H9 (cell line): ENCODE measurements at regions not wholly inside any gene's neighbourhood (a gene's known extent, or its start where the extent isn't known, plus 50 kb on each side); places are given as distances from the start of the nearest gene placed in this dataset.

Experiments used
- DNase-seq: peaks from one replicate; pipeline ENCODE4 v3.0.0-alpha.2; 2017
- H2AFZ ChIP-seq: one replicate; pipeline ENCODE4 v1.6.1; 2013; ENCODE audit warnings: mild to moderate bottlenecking, low read length, control low read depth, moderate library complexity
- H2AK5ac ChIP-seq: 2 replicates; pipeline ENCODE4 v1.6.1; 2013; ENCODE audit warnings: low read length, control low read depth, mixed read lengths; ENCODE audit not compliant: insufficient read length
- H2BK120ac ChIP-seq: one replicate; pipeline ENCODE4 v1.6.1; 2013; ENCODE audit warnings: low read depth, mild to moderate bottlenecking, low read length, control low read depth, inconsistent platforms; ENCODE audit not compliant: poor library complexity, severe bottlenecking
- H2BK12ac ChIP-seq: 2 replicates; pipeline ENCODE4 v1.6.1; 2013; ENCODE audit warnings: low read length, control low read depth, mixed read lengths, low read depth; ENCODE audit not compliant: insufficient read length
- H2BK15ac ChIP-seq: 2 replicates; pipeline ENCODE4 v1.6.1; 2013; ENCODE audit warnings: low read depth, low read length, control low read depth
- H2BK20ac ChIP-seq: one replicate; pipeline ENCODE4 v1.6.1; 2013; ENCODE audit warnings: low read depth, mild to moderate bottlenecking, low read length, control low read depth, inconsistent platforms; ENCODE audit not compliant: poor library complexity, severe bottlenecking
- H2BK5ac ChIP-seq: 2 replicates; pipeline ENCODE4 v1.6.1; 2013; ENCODE audit warnings: low read length, control low read depth, mixed read lengths; ENCODE audit not compliant: insufficient read length
- H3K14ac ChIP-seq: 2 replicates; pipeline ENCODE4 v1.6.1; 2013; ENCODE audit warnings: low read length, control low read depth; ENCODE audit not compliant: insufficient read depth
- H3K18ac ChIP-seq: 2 replicates; pipeline ENCODE4 v1.6.1; 2013; ENCODE audit warnings: low read depth, mild to moderate bottlenecking, mixed read lengths, low read length, control low read depth; ENCODE audit not compliant: insufficient read length
- H3K23ac ChIP-seq: 2 replicates; pipeline ENCODE4 v1.6.1; 2013; ENCODE audit warnings: low read length, control low read depth, mixed read lengths, low read depth; ENCODE audit not compliant: insufficient read length
- H3K23me2 ChIP-seq: 2 replicates; pipeline ENCODE4 v1.6.1; 2013; ENCODE audit warnings: low read depth, mild to moderate bottlenecking, mixed read lengths, low read length, control low read depth; ENCODE audit not compliant: insufficient read length, poor library complexity, severe bottlenecking
- H3K27ac ChIP-seq: 2 replicates; pipeline ENCODE4 v1.5.1; 2013; ENCODE audit warnings: low read length, control low read depth, mixed read lengths, low read depth; ENCODE audit not compliant: insufficient read length
- H3K27me3 ChIP-seq: 2 replicates; pipeline ENCODE4 v1.6.1; 2013; ENCODE audit warnings: low read length, control low read depth, inconsistent platforms; ENCODE audit not compliant: insufficient read depth
- H3K4ac ChIP-seq: 2 replicates; pipeline ENCODE4 v1.6.1; 2013; ENCODE audit warnings: low read depth, mild to moderate bottlenecking, control low read depth, inconsistent platforms, low read length, moderate library complexity
- H3K4me1 ChIP-seq: 2 replicates; pipeline ENCODE4 v1.6.1; 2013; ENCODE audit warnings: low read length, control low read depth, inconsistent platforms; ENCODE audit not compliant: insufficient read depth
- H3K4me2 ChIP-seq: 2 replicates; pipeline ENCODE4 v1.6.1; 2013; ENCODE audit warnings: low read length, control low read depth, mixed read lengths; ENCODE audit not compliant: insufficient read length, insufficient read depth
- H3K56ac ChIP-seq: 2 replicates; pipeline ENCODE4 v1.6.1; 2013; ENCODE audit warnings: low read depth, mild to moderate bottlenecking, mixed read lengths, low read length, control low read depth; ENCODE audit not compliant: insufficient read length
- H3K79me1 ChIP-seq: 2 replicates; pipeline ENCODE4 v1.6.1; 2013; ENCODE audit warnings: low read depth, mild to moderate bottlenecking, moderate library complexity, low read length, control low read depth, inconsistent platforms; ENCODE audit not compliant: insufficient read depth, poor library complexity, severe bottlenecking
- H3K79me2 ChIP-seq: 2 replicates; pipeline ENCODE4 v1.6.1; 2013; ENCODE audit warnings: low read length, control low read depth, inconsistent platforms; ENCODE audit not compliant: insufficient read depth
- H3K9ac ChIP-seq: 2 replicates; pipeline ENCODE4 v1.6.1; 2013; ENCODE audit warnings: low read length, control low read depth, mixed read lengths; ENCODE audit not compliant: insufficient read length; ENCODE audit errors: extremely low read depth
- H3K9me3 ChIP-seq: one replicate; pipeline ENCODE4 v1.6.1; 2013; ENCODE audit warnings: low read depth, low read length, inconsistent platforms; ENCODE audit not compliant: control insufficient read depth
- H3T11ph ChIP-seq: one replicate; pipeline ENCODE4 v1.6.1; 2013; ENCODE audit warnings: mild to moderate bottlenecking, low read length, control low read depth, inconsistent platforms
- H4K20me1 ChIP-seq: one replicate; pipeline ENCODE4 v1.6.1; 2013; ENCODE audit not compliant: control insufficient read depth, insufficient read length, insufficient read depth
- H4K5ac ChIP-seq: 2 replicates; pipeline ENCODE4 v1.6.1; 2013; ENCODE audit warnings: low read depth, mild to moderate bottlenecking, mixed read lengths, low read length, control low read depth; ENCODE audit not compliant: insufficient read length
- H4K8ac ChIP-seq: replicated peaks from 2 replicates; pipeline ENCODE4 v1.6.1; 2013; ENCODE audit warnings: low read length, control low read depth, mixed read lengths, low read depth; ENCODE audit not compliant: insufficient read length
- H4K91ac ChIP-seq: 2 replicates; pipeline ENCODE4 v1.6.1; 2013; ENCODE audit warnings: low read depth, mild to moderate bottlenecking, moderate library complexity, mixed read lengths, low read length, control low read depth; ENCODE audit not compliant: insufficient read length
- H3K27ac Mint-ChIP-seq, 3 experiments: 2 replicates in 2 of 3; 3 replicates in 1 of 3; pipeline ENCODE4 v1.8.0; 2020 to 2021; ENCODE audit warnings: mixed read lengths in 3 of 3, mild to moderate bottlenecking in 1 of 3, moderate library complexity in 1 of 3
- H3K27me3 Mint-ChIP-seq: 2 replicates; pipeline ENCODE4 v1.8.0; 2021; ENCODE audit warnings: low read depth, mild to moderate bottlenecking, moderate library complexity, mixed read lengths
- H3K36me3 Mint-ChIP-seq, 3 experiments: 2 replicates in 2 of 3; 3 replicates in 1 of 3; pipeline ENCODE4 v1.8.0; 2020 to 2021; ENCODE audit warnings: low read depth in 3 of 3, mixed read lengths in 3 of 3; ENCODE audit not compliant: insufficient read depth in 1 of 3
- H3K4me1 Mint-ChIP-seq, 2 experiments: 2 replicates each; pipeline ENCODE4 v1.8.0; 2020; ENCODE audit warnings: mixed read lengths in 2 of 2
- H3K4me3 Mint-ChIP-seq, 2 experiments: 2 replicates in 1 of 2; 3 replicates in 1 of 2; pipeline ENCODE4 v1.8.0; 2020 to 2021; ENCODE audit warnings: mild to moderate bottlenecking in 2 of 2, mixed read lengths in 2 of 2, moderate library complexity in 1 of 2
- H3K9me3 Mint-ChIP-seq, 2 experiments: 2 replicates in 1 of 2; 3 replicates in 1 of 2; pipeline ENCODE4 v1.8.0; 2020; ENCODE audit warnings: mild to moderate bottlenecking in 2 of 2, mixed read lengths in 2 of 2, moderate library complexity in 1 of 2
- CTCF ChIP-seq: fragments of 200-600 bp; sonication (generic); conservative IDR thresholded peaks from 3 replicates; pipeline ENCODE4 v1.8.0; 2021; ENCODE audit warnings: antibody characterized with exemption, mild to moderate bottlenecking
- WGBS: extraction: QIAGEN DNeasy Blood & Tissue Kit; methylation state at CpG from one replicate; pipeline ENCODE4 v1.1.7; 2013; ENCODE audit warnings: missing lambda C conversion rate, low lambda C conversion rate, mixed read lengths; ENCODE audit not compliant: insufficient read length; ENCODE audit errors: extremely low coverage; 5-methylcytosine and 5-hydroxymethylcytosine counted together

GRCh38 chr16:82567175-82567574, 59.6 kb upstream of the CDH13 start:
- no peaks in the 10 kb centered on the region for H4K20me1 ChIP-seq
- no peak overlapping the region for H3K4me2 ChIP-seq
- Mint-ChIP-seq H3K4me1 (no peaks in the 10 kb centered on the region), H3K36me3 (peaks cover 0 to 8% (median 0%) of the 10 kb centered on the region in 3 experiments; a peak in 2 of 7 replicates), H3K9me3 (peaks cover 11 to 23% of the 10 kb centered on the region in 2 experiments), H3K4me3 (no peak overlapping the region), H3K27me3 (peaks cover 10% of the 10 kb centered on the region), H3K27ac (no peak overlapping the region)
- H3T11ph ChIP-seq = no peak overlapping the region
- H3K27ac ChIP-seq = no peak overlapping the region
- no CpG with 5 or more reads among the region's 5 CpGs for WGBS
- H2BK120ac ChIP-seq = no peak overlapping the region
- no peak overlapping the region for H3K9ac ChIP-seq
- H2BK12ac ChIP-seq = no peak overlapping the region
- no peak overlapping the region for H2BK20ac ChIP-seq
- no peaks in the 10 kb centered on the region for H3K4me1 ChIP-seq
- H3K56ac ChIP-seq = no peak overlapping the region
- TF ChIP-seq CTCF = no peak
- peaks cover 3% of the 10 kb centered on the region; the same call in 1 of the 2 replicates for H3K27me3 ChIP-seq
- H4K91ac ChIP-seq = no peak overlapping the region
- H4K5ac ChIP-seq = no peak overlapping the region
- H2BK15ac ChIP-seq = no peak overlapping the region
- no peak overlapping the region for H3K14ac ChIP-seq
- no peak overlapping the region for H3K18ac ChIP-seq
- no peaks in the 10 kb centered on the region for H3K9me3 ChIP-seq
- no peaks in the 10 kb centered on the region for H3K23me2 ChIP-seq
- no peak overlapping the region for H2AFZ ChIP-seq
- no peak overlapping the region for H2AK5ac ChIP-seq
- no peak overlapping the region for H3K4ac ChIP-seq
- H4K8ac ChIP-seq = no peak overlapping the region
- H3K23ac ChIP-seq = no peak overlapping the region
- H2BK5ac ChIP-seq = no peak overlapping the region
- no peak for DNase-seq
- H3K79me1 ChIP-seq = no peaks in the 10 kb centered on the region
- no peaks in the 10 kb centered on the region for H3K79me2 ChIP-seq
